Activated CD8-positive, alpha-beta memory T cell treated with anti-CD3 and anti-CD28 coated beads, Interleukin-2, amount 10 ng/mL, durations not matched to agents 7 days and 5 days (primary cell): ENCODE measurements at regions not wholly inside any gene's neighbourhood (a gene's known extent, or its start where the extent isn't known, plus 50 kb on each side); places are given as distances from the start of the nearest gene placed in this dataset.

Experiments used
- ATAC-seq: fragments of 150-1000 bp; cut with Tn5 transposase; one replicate; pipeline ENCODE4 v1.10.0; 2021; ENCODE audit warnings: moderate library complexity
- CTCF ChIA-PET: fragments of 350-600 bp; sonication (Branson Sonifier 250); formaldehyde crosslinking; loops from one replicate; lab custom pipeline; 2021; ENCODE audit warnings: antibody characterized with exemption; lab: Charles Lee
- DNase-seq: peaks from one replicate; pipeline ENCODE4 v3.0.0-alpha.2; 2020
- H3K27ac Mint-ChIP-seq: one replicate; pipeline ENCODE4 v1.8.0; 2021; ENCODE audit warnings: mild to moderate bottlenecking, mixed read lengths
- H3K27me3 Mint-ChIP-seq: one replicate; pipeline ENCODE4 v1.8.0; 2021; ENCODE audit warnings: mixed read lengths
- H3K36me3 Mint-ChIP-seq: one replicate; pipeline ENCODE4 v1.8.0; 2021; ENCODE audit warnings: mild to moderate bottlenecking, mixed read lengths
- H3K4me1 Mint-ChIP-seq: one replicate; pipeline ENCODE4 v1.8.0; 2021; ENCODE audit warnings: mixed read lengths
- H3K4me3 Mint-ChIP-seq: one replicate; pipeline ENCODE4 v1.8.0; 2021; ENCODE audit warnings: mild to moderate bottlenecking, moderate library complexity, mixed read lengths
- H3K9me3 Mint-ChIP-seq: one replicate; pipeline ENCODE4 v1.8.0; 2022; ENCODE audit warnings: low read depth, mixed read lengths

DNA sequence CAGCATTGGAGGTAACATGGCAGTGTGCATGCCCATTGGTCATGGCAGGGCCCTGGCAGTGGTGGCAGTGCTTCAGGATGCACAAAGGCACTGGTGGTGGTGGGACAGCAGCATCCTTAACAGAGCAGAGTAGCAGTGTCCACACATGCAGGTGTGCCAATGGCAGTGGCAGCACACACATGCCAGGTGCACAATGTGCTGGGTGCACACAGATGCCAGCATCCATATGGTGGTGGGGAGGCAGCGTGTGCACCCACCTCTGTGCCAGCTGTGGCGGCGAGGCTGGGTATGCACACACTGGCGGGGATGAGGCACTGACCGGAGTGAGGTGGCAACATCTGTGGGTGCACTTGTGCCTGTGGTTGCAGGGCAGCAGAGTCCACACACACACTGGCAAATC lies 150.6 kb downstream of the SI start:
- Mint-ChIP-seq H3K4me1 (no peaks in the 10 kb centered on the region), H3K36me3 (no peaks in the 10 kb centered on the region), H3K27me3 (no peaks in the 10 kb centered on the region), H3K9me3 (peaks cover 11% of the 10 kb centered on the region), H3K27ac (no peak overlapping the region), H3K4me3 (no peak overlapping the region)
- ATAC-seq (no peak), DNase-seq (no peak)
- CTCF ChIA-PET, result no interaction called here

DNA sequence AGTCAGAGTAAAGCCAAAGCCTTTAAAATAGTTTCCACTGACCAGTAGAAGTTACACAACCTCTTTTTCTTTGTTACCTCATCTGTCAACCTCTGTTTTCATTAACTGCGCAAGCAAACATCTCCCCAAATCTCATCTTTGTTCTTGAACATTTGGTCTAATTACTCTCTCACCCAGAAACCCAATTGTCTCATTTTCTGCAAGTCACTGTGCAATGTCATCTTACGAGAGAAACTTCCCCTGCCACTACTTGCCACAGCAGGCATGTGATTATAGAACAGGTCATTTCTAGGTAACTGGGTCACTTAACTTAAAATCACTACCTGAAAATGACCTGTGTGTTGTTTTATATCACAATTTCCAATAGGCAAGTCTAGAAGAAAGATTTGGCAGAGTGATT lies 159.4 kb downstream of the SI start:
- no peaks in the 10 kb centered on the region for H3K27me3 Mint-ChIP-seq
- no peaks in the 10 kb centered on the region for H3K4me1 Mint-ChIP-seq
- ATAC-seq, result no peak
- no peak overlapping the region for H3K27ac Mint-ChIP-seq
- H3K9me3 Mint-ChIP-seq, result peaks cover 5% of the 10 kb centered on the region
- no peaks in the 10 kb centered on the region for H3K36me3 Mint-ChIP-seq
- no peak overlapping the region for H3K4me3 Mint-ChIP-seq
- CTCF ChIA-PET, result no interaction called here
- DNase-seq, result no peak

DNA sequence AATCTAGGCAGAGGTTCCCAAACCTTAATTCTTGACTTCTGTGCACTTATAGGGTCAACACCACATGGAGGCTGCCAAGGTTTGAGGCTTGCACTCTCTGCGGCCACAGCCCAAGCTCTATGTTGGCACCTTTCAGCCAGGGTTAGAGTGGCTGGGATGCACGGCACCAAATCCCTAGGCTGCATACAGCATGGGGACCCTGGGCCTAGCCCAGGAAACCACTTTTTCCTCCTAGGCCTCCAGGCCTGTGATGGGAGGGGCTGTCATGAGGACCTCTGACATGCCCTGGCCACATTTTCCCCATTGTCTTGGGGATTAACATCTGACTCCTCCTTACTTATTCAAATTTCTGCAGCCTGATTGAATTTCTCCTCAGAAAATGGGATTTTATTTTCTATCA lies 165.4 kb downstream of the SI start:
- Mint-ChIP-seq H3K27ac (no peak overlapping the region), H3K27me3 (no peaks in the 10 kb centered on the region), H3K36me3 (no peaks in the 10 kb centered on the region), H3K4me3 (no peak overlapping the region), H3K9me3 (peaks cover 5% of the 10 kb centered on the region), H3K4me1 (no peaks in the 10 kb centered on the region)
- CTCF ChIA-PET, result no interaction called here
- ATAC-seq (no peak), DNase-seq (no peak)

DNA sequence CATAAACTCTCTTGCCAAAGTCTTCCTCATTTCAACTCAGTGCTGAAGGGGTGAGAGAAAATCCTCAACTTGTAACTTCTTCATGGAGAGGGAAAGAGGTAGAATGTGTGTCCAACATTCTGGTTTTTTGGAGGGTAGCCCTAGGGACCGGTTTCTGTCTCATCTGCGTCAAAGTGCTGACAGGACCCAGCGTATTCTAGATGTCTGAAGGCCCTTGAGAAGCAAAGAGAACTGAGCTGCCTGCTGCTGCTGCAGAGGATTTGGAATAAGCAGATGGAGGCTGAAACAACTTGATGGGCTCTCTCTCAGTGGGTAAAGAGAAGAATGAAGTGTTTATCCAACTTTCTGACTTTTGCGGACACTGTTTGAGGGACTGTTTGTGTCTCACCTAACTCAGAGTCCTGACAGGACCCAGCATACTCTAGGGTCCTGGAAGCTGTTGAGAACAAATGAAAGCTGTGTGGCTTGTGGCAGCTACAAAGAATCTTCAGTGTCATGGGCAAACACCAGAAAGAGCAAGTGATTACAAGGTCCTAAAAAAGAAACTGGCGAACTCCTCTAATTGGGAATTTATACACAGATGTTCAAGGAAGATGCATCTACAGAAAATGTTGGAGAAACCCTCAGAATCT lies 174.4 kb downstream of the SI start:
- no peak for ATAC-seq

DNA sequence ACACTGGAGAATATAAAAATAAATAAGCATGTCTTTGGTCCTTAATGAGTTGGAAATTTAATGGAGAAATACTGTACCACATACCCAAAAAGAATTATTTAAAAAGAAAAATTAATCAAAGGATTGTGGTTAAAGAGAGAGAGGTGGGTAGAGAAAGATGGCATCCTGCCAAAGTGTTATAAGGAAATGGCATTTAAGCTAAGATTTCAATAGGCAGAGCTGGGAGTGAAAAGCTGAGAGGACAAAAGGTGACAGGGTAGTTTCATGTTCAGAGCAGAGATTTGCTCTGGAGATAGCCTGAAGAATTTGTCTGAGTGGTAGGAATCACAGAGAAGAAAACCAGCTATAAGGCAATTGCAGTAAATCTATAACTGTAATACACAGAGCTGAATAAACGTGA lies 181.0 kb downstream of the SI start:
- no peaks in the 10 kb centered on the region for H3K36me3 Mint-ChIP-seq
- H3K9me3 Mint-ChIP-seq, result peaks cover 5% of the 10 kb centered on the region
- no peaks in the 10 kb centered on the region for H3K4me1 Mint-ChIP-seq
- CTCF ChIA-PET, result no interaction called here
- no peak overlapping the region for H3K27ac Mint-ChIP-seq
- H3K27me3 Mint-ChIP-seq, result no peaks in the 10 kb centered on the region
- H3K4me3 Mint-ChIP-seq, result no peak overlapping the region
- ATAC-seq (no peak), DNase-seq (no peak)

More for the DNA sequence above, 174.4 kb downstream of the SI start:
- Mint-ChIP-seq H3K4me1 (no peaks in the 10 kb centered on the region), H3K27me3 (no peaks in the 10 kb centered on the region), H3K27ac (no peak overlapping the region), H3K9me3 (peaks cover 5% of the 10 kb centered on the region), H3K4me3 (no peak overlapping the region), H3K36me3 (no peaks in the 10 kb centered on the region)
- CTCF ChIA-PET, result no interaction called here
- no peak for DNase-seq

DNA sequence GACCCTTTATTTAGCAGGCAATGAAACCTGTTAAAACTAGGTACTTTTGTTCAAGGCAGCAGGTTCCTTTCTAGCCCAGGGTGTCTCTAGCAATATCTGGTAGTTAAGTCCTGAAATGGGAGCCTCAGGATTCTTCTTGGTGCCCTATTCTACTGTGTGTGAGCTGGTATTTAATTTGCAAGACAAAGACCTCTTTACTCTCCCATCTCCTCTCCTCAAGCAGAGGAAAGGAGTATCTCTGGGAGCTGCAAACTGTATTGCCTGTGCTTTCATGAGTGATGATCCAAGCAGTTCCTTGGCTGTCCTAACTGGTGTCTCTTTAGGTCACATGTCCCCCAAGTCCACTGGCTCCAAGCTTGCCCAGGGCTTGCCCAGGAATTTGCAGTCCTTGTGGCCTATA lies 188.2 kb downstream of the SI start:
- H3K27me3 Mint-ChIP-seq, result no peaks in the 10 kb centered on the region
- H3K4me1 Mint-ChIP-seq, result no peaks in the 10 kb centered on the region
- H3K27ac Mint-ChIP-seq, result no peak overlapping the region
- no peak overlapping the region for H3K4me3 Mint-ChIP-seq
- H3K9me3 Mint-ChIP-seq, result peaks cover 10% of the 10 kb centered on the region
- DNase-seq (no peak), ATAC-seq (no peak)
- H3K36me3 Mint-ChIP-seq, result no peaks in the 10 kb centered on the region
- CTCF ChIA-PET, result no interaction called here

DNA sequence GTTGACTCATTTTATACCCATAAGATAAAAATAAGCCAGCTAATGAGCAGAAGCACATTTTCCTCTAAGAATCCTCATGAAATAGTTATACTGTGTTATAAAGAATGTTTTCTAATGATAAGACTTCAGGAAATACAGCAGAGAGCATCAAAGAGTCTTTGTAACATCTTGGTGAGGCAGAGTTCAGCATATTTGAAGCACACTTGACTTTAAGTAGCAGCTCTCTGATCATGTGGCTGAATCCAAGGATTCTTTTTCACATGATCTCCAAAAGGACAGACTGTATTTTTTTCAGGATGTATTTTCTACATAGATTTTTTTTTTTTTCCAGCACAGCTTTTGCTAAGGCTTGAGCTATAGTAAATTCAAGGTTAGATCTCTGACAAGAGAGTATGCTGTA lies 195.1 kb downstream of the SI start:
- no peak for DNase-seq
- Mint-ChIP-seq H3K36me3 (no peaks in the 10 kb centered on the region), H3K9me3 (peaks cover 6% of the 10 kb centered on the region), H3K4me1 (no peaks in the 10 kb centered on the region), H3K4me3 (no peak overlapping the region), H3K27me3 (no peaks in the 10 kb centered on the region), H3K27ac (no peak overlapping the region)
- no peak for ATAC-seq
- CTCF ChIA-PET, result no interaction called here

DNA sequence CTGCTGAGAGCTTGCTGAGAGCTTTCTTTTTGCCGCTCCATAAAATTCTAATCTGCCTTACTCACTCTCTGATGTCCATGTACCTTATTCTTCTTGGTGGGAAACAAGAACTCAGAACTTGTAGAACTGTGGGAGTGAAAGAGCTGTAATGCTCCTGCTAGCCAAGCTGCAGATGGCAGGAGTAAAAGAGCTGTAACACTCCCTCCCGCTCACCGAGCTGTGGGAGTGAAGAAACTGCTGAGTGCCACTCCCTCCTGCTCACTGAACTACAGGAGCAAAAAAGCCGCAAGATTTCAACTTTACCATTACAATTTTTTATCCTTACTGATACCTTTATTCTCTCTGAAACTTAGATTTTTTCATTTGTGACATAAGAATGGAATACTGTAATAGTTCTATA lies 199.1 kb downstream of the SI start:
- CTCF ChIA-PET, result no interaction called here
- H3K27ac Mint-ChIP-seq, result no peak overlapping the region
- H3K27me3 Mint-ChIP-seq, result no peaks in the 10 kb centered on the region
- no peaks in the 10 kb centered on the region for H3K4me1 Mint-ChIP-seq
- DNase-seq (no peak), ATAC-seq (no peak)
- no peak overlapping the region for H3K4me3 Mint-ChIP-seq
- no peaks in the 10 kb centered on the region for H3K9me3 Mint-ChIP-seq
- no peaks in the 10 kb centered on the region for H3K36me3 Mint-ChIP-seq

DNA sequence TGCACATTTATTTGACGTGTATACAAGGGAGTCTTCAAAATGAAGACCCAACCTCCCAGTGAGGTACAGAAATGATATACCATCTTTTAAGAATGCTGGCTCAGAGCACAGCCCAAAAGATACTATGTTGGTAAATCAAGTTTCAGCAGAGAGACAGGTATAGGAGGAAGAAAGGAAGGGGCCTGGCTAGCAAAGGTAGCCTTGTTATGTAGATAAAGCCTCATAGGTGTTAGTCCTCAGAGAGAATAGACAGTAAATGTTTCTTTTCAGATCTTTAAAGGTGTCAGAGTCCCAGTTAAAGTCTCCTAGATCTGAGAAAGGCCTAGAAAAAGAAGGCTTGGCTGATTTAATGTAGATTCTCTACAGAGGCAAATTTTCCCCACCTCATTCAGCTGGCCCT lies 213.8 kb downstream of the SI start:
- Mint-ChIP-seq H3K4me1 (no peaks in the 10 kb centered on the region), H3K4me3 (no peak overlapping the region), H3K27me3 (no peaks in the 10 kb centered on the region), H3K27ac (no peak overlapping the region), H3K9me3 (peaks cover 7% of the 10 kb centered on the region), H3K36me3 (no peaks in the 10 kb centered on the region)
- no peak for ATAC-seq
- no peak for DNase-seq
- CTCF ChIA-PET, result no interaction called here

DNA sequence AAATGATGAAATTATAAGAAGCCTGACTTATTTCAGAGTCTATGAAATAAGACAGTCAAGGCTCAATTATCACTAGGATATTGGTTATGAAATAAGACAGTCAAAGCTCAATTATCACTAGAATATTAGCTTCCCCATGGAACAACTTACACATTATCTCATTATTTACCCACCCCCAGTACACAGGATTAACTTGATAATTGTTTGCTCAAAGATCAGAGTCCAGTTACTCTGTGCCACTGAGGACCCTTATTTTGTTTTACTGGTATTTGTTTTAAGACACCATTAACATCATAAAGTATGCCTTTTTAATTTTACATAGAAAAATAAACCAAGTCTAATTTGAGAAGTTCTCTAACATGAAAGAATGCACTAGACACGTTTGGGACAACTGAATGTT lies 225.4 kb downstream of the SI start:
- Mint-ChIP-seq H3K36me3 (no peaks in the 10 kb centered on the region), H3K4me3 (no peak overlapping the region), H3K27ac (no peak overlapping the region), H3K9me3 (peaks cover 5% of the 10 kb centered on the region), H3K27me3 (no peaks in the 10 kb centered on the region), H3K4me1 (no peaks in the 10 kb centered on the region)
- DNase-seq, result no peak
- no peak for ATAC-seq
- CTCF ChIA-PET, result no interaction called here

DNA sequence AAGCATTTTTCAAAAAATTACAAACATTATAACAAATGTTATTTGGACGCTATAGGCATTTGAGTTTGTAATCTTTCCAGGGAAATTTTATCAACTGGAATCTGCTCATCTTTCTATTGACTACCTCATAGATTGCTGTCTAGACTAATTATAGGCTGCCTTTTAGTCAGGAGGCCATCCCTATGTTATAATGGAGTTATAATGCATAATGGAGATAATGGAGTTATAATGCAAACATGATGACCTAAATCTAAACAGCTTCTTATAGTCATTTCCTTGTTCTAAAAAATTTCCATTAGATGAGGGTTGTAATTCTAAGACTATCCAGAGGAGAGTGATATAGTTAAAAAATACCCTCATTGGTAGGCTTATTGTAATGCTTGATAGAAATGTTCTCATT lies 226.4 kb downstream of the SI start:
- Mint-ChIP-seq H3K36me3 (no peaks in the 10 kb centered on the region), H3K27me3 (no peaks in the 10 kb centered on the region), H3K4me3 (no peak overlapping the region), H3K27ac (no peak overlapping the region), H3K9me3 (peaks cover 5% of the 10 kb centered on the region), H3K4me1 (no peaks in the 10 kb centered on the region)
- DNase-seq (no peak), ATAC-seq (no peak)
- CTCF ChIA-PET, result no interaction called here

DNA sequence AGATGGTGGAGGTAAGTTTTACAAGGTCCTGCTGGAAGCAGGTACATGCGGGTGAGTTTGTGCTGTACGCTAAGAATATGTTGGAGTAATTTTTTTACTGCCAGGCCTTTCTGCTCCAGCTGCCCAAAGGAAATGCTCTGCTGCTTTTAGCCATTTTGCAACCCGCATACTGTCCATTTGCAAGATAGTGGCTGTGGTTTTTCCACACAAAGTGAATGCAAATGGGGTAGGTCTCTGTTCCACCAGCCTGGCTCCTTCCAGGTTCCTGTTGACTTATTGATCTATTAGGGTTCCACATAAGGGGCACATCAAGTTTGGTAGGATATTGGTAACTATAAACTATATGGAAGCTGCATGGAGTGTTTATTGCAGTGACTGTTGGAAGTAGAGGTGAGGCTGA lies 227.1 kb downstream of the SI start:
- Mint-ChIP-seq H3K36me3 (no peaks in the 10 kb centered on the region), H3K9me3 (peaks cover 5% of the 10 kb centered on the region), H3K4me1 (no peaks in the 10 kb centered on the region), H3K27ac (no peak overlapping the region), H3K27me3 (no peaks in the 10 kb centered on the region), H3K4me3 (no peak overlapping the region)
- ATAC-seq (no peak), DNase-seq (no peak)
- CTCF ChIA-PET, result no interaction called here

DNA sequence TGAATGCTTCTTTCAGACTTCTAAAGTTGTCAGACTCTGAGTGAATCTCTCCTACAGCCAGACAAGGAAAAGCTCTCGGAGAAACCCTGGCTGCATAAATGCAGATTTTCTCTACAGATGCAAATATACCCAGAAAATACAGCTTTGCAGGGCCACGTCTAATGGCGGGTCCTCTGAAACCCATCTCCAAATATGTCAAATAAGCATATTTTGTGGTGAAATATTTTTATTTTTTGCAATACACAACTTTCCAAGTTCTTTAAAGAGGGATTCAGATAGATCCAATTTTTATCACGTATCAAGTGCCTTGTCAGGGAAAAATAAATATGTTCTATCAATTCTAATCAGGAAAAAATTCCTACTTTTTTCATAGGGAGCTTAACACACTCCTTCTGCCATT lies 229.4 kb downstream of the SI start:
- no peaks in the 10 kb centered on the region for H3K36me3 Mint-ChIP-seq
- no peak for ATAC-seq
- CTCF ChIA-PET, result no interaction called here
- no peak for DNase-seq
- no peaks in the 10 kb centered on the region for H3K27me3 Mint-ChIP-seq
- H3K27ac Mint-ChIP-seq, result no peak overlapping the region
- H3K9me3 Mint-ChIP-seq, result peaks cover 5% of the 10 kb centered on the region
- no peaks in the 10 kb centered on the region for H3K4me1 Mint-ChIP-seq
- no peak overlapping the region for H3K4me3 Mint-ChIP-seq

DNA sequence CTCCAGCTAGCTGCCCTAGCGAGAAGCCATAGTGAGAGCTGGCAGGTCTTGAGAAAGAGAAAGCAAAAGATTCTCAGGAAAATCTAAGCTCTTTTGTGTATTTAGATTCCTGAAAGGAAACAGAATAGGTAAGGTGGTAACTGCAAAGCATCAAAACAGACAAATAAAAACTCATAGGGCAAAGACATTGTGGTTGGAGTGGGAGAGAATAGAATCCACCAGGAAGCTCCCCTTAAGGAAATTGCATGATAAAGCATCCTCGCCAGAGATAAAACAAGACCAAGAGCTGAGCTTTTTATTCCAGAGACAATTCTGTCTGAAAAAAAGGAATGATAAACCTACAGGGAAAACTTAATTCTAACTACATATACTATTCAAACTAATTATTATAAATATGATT lies 232.6 kb downstream of the SI start:
- H3K4me1 Mint-ChIP-seq, result no peaks in the 10 kb centered on the region
- H3K4me3 Mint-ChIP-seq, result no peak overlapping the region
- DNase-seq, result no peak
- H3K27me3 Mint-ChIP-seq, result no peaks in the 10 kb centered on the region
- CTCF ChIA-PET, result no interaction called here
- H3K36me3 Mint-ChIP-seq, result no peaks in the 10 kb centered on the region
- H3K9me3 Mint-ChIP-seq, result no peaks in the 10 kb centered on the region
- no peak for ATAC-seq
- no peak overlapping the region for H3K27ac Mint-ChIP-seq

DNA sequence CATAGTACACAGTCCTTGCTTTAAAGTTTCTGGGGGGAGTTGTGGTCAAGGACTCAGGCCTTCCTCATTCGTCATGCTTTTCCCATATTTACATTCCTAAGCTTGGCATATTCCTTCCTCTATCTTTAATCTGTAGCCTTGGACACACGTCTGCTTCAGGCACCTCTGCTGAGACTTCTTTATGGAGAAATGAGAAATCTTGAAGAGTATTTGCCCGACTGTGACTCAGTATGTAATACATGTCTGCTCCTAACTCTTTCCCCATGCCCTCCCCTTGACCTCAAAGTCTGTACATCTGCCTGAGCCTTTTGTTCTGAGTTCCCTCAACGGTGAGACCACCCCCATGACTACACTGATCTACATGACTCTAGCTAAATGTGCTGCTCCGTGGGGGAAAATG lies 246.1 kb downstream of the SI start:
- Mint-ChIP-seq H3K4me3 (no peak overlapping the region), H3K4me1 (no peaks in the 10 kb centered on the region), H3K27ac (no peak overlapping the region), H3K27me3 (no peaks in the 10 kb centered on the region), H3K36me3 (no peaks in the 10 kb centered on the region), H3K9me3 (peaks cover 2% of the 10 kb centered on the region)
- no peak for DNase-seq
- CTCF ChIA-PET, result no interaction called here
- no peak for ATAC-seq
